GM18505 (cell line): ENCODE measurements at regions not wholly inside any gene's neighbourhood (a gene's known extent, or its start where the extent isn't known, plus 50 kb on each side); places are given as distances from the start of the nearest gene placed in this dataset.
A peak's percentile ranks its signal among the peaks of the same experiment; 100 is the strongest.

Source experiments
- ATAC-seq: cut with Tn5 transposase; IDR thresholded peaks from one replicate; pipeline ENCODE4 v1.9.1; 2021; ENCODE audit not compliant: unreplicated experiment
- POLR2A ChIP-seq: IDR thresholded peaks from 4 replicates; pipeline ENCODE4 v1.6.1; 2011; ENCODE audit warnings: borderline replicate concordance; ENCODE audit not compliant: insufficient read depth, insufficient read length; ENCODE audit errors: extremely low read depth

DNA sequence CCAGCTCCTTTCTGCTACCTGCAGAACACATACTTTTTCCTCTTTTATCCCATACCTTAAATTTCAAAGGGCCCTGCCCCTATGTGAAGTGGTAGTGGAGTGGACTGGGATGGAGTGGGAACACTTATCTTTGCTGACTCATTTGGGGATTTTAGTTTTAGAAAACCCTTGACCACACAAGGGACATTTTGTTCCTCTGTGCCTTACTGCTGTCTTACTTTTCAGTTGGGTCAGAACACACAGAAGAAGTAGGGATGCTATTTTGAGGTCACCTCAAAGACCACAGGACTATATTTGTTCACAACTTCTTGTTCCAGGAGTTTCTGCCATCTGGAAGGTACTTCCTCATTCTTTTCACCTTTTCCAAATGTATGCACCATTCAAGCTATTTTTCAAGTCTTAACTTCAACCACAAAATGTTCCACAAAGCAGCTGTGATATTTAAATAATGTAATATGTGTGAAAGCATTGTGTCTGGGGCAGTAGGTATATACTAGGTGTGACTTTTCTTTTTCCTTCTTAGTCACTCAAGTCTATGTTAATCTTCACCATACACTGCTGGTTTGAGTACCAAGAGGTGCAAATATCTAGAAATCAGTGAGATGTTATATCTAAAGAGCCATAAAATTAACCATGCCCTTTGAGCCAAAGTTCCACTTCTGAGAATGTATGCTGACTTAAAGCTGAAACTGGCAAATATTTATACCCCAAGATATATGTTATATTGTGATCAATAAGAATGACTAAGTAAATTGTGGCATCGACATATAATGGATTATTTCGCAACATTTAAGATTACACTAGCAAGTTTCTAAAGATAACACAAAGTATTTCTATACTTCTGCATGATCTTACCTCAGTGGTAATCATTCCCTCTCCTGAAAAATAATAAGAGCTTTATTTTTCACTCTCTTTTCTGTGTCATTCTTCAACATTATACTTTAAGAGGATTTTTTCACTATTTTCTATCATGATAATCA lies 308.5 kb downstream of the MRPL39 start:
- peak; percentile 90 for ATAC-seq
- TF ChIP-seq POLR2A: no peak

DNA sequence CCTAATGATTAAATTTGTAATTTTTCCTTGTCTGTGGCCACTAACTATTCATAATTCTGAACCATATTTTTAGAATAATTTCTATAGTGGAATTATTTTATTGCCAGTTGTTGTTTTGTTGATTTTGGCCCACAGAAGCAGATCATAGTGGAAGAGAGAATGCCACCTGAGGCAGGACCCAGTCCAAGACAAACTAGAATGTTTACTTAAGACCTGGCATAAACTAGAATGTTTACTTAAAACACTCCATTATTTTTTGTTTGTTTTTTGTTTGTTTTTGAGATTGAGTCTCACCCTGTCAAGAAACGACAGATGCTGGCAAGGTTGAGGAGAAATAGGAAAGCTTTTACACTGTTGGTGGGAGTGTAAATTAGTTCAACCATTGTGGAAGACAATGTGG lies 310.2 kb downstream of the MRPL39 start:
- TF ChIP-seq POLR2A: no peak
- ATAC-seq: no peak

DNA sequence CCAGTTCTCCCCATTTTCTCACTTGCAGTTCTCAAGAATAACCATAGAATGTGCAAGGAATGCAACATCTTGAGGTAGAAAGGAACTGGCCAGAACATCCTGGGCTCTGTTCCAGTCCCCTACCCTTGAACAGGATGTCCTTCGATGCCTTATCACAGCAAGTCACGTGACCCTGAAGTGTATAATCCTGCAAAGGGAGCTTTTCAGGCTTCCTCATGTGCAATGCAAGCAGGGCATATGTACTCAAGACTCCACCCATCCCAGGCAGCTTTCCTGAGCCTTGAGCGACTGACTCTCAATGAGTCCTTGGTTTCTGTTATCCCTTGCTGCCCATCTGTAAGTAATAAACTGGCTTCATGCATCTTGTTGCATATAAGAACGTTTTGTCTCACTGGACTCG lies 311.0 kb downstream of the MRPL39 start:
- no peak for TF ChIP-seq POLR2A
- no peak for ATAC-seq

DNA sequence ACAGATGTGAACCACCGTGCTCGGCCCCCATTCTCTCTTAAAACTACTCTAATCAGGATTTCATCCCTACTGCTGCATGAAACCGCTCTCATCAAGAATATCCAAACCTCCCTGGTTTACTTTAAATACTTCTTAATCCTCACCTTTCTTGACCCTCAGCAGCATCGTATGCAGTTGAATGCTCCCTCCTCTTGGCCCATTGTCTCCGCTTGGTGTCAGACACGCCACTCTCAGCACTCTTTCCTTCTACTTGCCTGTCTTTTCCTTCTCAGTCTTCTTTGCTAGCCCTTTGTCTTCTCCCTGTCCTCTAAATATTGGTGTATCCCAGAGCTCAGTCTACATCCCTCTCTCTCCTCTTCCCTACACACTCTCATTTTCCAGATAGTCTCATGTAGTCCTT lies 314.9 kb downstream of the MRPL39 start:
- no peak for TF ChIP-seq POLR2A
- ATAC-seq: no peak

DNA sequence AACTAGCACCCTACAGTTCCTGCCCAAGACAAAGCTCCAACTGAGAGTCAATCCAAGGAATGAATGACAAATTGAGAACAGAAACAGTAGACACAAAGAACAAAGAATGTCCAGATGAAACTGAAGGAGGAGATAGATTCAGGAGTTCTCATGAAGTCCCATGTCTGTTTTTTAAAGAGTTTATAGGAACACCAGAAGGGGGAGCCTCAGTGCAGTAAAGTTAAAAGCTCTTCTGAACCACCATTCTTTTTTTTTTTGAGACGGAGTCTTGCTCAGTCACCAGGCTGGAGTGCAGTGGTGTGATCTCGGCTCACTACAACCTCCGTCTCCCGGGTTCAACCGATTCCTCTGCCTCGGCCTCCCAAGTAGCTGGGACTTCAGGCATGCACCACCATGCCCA lies 323.6 kb downstream of the MRPL39 start:
- no peak for TF ChIP-seq POLR2A
- peak; percentile 53 for ATAC-seq

DNA sequence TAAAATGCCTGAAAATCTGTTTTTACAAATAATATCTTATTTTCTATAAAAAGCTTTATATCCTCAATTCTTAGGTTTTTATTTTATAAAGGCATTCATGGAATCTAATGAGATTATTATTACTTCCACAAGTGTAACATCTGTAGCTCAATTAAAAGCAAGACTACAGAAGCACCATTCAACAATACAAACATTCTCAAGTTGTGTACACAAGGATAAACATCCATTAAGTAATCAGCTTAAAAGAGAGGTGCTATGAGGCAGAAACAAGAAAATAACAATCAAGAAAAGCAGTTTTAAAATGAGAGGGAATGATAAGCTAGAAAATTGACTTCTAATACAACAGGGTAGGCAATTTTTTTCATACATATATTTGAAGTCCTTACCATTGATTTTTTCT lies 326.1 kb downstream of the MRPL39 start:
- ATAC-seq: no peak
- TF ChIP-seq POLR2A: no peak

DNA sequence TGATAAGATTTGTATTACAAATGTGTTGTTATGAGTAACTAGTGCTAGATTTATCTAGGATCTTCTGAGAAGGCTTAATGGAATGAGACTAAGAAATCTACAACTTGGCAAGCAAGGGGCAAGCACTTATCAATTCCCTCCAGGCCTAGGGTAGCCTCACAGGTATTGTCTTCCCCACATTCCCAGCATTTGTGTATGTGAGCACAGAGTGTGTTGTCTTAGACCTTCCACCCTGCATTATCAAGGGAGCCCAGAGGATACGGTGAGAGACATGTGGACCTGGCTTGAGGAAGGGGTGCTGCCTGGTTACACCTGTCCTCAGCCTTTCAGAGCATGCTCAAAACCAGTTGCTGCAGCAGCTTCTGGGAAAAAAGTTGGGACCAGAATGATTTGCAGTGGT lies 327.2 kb downstream of the MRPL39 start:
- TF ChIP-seq POLR2A: no peak
- ATAC-seq: no peak

DNA sequence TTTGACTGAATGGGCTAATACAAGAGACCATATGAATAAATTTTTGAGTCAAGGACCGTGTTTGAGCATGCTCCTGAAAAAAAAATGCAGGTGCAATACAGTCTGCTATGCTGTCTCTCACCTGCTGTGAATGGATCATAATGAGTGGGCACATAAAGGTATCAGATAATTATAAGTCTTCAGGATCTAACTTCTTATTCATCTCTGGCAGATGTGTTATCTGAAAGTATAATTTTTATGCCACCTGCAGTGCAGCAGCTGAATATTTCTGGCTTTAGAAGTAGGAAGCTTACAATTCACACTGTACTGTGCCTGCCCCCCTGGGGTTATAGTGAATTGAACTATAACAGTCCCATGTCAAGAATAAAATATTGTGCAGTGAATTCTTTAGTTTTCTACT lies 333.3 kb downstream of the MRPL39 start:
- no peak for TF ChIP-seq POLR2A
- no peak for ATAC-seq

DNA sequence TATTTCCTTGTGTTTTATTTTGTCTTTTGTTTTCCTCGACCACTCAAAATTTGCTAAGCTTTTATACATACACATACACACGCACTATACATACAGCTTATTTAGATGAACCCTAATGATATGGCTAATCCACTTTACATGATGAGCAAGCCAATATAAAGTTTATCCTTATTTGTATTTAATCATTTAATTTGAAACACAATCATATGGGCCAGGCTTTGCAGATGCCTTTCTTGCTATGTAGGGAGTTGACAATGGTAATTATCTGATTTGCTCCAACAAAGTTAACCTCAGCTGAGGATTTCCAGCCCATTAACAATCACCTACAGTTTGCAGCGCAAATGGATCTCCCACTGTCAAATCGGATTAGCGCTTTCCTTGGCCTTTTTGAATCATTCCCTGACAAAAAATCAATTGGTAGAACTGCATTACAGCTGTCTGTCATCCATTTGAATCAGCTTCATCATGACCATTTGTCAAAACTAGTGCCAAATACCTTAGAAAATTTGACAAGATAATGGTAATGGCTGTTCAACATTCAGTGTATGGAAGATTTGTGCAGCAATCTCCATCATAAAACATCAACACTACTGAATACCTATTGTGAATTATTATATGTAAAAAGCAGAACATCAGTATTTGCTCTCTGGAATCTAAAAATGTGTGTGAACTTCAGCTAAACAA lies 352.6 kb downstream of the MRPL39 start:
- no peak for ATAC-seq
- no peak for TF ChIP-seq POLR2A

DNA sequence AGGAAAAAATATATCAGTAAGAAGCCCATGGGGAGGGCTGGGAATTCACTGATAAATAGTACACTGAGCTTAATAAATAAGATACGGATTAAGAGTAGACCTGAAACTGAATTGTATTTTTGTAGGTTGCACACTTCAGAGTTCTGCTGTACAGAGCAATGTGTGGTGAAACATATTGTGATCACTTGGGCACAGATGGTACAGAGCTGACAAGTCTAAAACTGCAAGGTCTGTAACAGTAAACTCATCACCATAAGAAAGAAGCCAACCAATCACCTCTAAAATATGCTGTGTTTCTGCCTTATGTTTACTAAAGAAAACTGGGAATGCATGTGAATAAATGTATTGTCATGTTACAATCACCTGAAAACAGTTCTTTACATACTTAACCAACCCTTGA lies 360.7 kb downstream of the MRPL39 start:
- ATAC-seq: no peak
- no peak for TF ChIP-seq POLR2A

DNA sequence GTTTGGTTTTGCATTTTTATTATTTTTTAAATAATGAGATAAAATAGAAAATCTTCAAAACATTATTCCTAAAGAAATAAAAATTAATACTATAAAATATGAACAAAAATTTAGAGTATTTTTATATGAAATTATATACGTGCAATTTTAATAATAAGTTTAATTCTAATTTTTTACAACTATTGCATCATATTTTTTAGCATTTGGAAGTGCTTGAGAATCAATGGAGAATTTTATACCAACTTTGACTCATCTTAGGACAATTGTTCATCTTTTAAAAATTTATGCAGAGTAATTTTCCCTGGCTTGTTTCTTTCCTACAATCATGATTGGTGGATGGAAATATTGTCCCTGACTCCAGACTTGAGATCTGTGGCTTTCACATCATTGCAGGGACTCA lies 362.5 kb downstream of the MRPL39 start:
- no peak for TF ChIP-seq POLR2A
- no peak for ATAC-seq

DNA sequence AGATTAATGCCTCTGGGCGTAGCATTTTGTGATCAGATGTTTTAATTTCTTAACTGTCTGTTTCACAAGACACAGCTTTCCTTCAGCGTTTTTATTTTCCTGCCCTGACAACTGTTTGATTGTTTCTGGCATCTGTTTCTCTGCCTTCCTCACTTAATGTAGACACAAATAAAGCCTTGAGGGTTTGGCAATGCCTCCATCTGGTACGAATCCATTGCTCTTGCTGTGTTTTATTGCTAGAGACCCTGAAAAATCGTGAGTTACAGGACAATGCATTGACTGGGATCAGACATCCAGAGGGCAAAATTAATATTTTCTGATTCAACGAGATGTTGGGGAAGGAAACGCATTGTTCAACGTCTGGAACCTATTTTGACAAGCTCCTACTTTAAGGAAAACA lies 363.5 kb downstream of the MRPL39 start:
- no peak for ATAC-seq
- no peak for TF ChIP-seq POLR2A

DNA sequence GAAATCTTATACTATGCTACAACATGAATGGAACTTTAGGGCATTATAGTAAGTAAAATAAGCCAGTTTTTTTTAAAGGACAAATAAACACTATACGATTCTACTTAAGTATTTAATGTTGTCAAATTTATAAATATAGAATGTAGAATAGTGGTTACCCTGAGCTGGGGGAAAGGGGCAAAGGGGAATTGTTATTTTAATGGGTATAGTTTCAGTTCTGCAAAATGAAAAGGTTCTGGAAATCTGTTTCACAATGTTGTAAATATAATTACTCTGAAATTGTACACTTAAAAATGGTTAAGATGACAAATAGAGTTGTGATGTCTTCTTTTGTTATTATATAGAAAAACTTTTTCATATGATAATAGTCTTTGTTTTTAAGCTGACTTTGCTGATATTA lies 366.3 kb downstream of the MRPL39 start:
- no peak for ATAC-seq
- no peak for TF ChIP-seq POLR2A

DNA sequence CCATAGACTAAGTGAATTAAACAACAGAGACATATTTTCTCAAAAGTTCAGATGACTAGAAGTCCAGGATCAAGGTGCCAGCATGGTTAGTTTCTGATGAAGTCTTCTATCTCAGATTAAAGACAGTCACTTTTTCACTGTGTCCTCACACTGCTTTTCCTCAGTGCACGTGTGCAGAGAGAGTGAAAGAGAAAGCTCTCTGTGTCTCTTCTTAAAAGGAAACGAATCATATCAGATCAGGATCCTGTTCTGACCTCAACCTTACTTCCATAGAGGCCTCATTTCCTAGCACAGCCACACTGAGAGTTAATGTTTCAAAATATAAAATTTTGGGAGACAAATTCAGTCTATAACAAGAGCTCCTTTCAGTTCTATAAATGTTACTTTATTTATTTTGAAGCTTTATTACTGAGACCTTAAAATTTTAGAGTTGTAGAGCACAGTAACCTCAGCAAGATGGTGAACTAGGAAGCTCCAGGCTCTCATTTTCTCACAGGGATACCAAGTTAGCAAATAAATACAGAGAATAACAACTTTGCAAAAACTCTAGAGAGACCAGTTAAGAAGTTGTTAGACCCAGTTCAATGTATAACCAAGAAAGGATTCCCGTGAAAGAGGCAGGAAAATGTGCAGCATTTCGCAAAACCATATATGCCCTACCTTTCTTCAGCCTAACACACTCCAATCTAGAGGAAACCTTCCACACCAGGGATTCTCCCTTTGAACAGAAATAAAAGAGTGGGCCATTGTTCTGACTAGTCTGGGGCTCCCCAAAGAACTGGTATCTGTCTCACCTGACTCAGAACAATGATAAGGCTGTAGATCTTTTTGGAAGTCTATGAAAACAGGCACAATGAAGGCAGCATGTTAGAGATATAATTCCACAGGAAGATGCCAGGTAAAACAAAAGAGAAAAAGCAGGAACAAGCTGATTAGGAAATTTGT lies 372.2 kb downstream of the MRPL39 start:
- ATAC-seq: no peak
- no peak for TF ChIP-seq POLR2A

DNA sequence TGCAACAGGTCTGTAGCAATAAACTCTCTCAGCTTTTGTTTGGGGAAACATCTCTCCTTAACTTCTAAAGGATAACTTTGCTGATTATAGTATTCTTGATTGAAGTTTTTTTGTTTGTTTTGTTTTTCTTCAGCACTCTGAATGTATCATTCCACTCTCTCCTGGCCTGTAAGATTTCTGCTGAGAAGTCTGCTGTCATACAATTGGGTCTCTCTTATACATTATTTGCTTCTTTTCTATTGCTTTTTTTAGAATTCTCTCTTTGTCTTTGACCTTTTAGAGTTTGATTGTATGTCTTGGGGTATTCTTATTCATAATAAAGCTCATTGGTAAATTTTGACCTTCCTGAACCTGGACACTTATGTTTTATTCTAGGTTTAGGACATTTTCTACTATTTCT lies 386.3 kb downstream of the MRPL39 start:
- no peak for TF ChIP-seq POLR2A
- no peak for ATAC-seq
